ENCODE measurements at regions not wholly inside any gene's neighbourhood (a gene's known extent, or its start where the extent isn't known, plus 50 kb on each side); places are given as distances from the start of the nearest gene placed in this dataset.

DNA sequence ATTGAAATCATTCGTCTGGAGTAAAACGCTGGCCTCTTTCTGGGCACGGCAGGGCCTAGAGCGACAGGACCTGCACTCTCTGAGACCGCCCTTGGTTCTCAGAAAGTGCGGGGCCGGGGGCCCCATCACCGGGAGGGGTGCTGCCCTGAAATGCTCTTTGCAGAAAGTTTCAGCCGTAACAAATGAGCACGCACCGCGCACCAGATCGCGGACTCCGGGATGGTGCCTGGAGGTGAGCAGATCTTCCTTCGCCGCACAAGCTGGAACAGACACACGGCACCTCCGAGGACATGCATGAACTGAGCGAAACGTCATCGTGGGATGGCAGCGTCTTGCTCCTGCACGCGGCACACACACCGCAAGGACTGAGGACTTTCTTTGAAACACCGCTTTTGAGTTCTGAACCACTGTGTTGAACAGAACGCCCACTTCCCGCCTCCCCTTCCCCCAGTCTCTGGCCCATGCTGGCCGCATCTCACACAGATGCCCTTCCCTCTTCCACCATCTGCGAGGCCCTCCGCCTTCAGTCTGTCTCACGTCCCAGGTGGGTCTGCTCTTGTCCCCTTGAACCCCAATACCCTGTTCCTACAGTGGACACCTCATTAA, 538.7 kb upstream of the MGMT start:
- TF ChIP-seq, protein P1, sequence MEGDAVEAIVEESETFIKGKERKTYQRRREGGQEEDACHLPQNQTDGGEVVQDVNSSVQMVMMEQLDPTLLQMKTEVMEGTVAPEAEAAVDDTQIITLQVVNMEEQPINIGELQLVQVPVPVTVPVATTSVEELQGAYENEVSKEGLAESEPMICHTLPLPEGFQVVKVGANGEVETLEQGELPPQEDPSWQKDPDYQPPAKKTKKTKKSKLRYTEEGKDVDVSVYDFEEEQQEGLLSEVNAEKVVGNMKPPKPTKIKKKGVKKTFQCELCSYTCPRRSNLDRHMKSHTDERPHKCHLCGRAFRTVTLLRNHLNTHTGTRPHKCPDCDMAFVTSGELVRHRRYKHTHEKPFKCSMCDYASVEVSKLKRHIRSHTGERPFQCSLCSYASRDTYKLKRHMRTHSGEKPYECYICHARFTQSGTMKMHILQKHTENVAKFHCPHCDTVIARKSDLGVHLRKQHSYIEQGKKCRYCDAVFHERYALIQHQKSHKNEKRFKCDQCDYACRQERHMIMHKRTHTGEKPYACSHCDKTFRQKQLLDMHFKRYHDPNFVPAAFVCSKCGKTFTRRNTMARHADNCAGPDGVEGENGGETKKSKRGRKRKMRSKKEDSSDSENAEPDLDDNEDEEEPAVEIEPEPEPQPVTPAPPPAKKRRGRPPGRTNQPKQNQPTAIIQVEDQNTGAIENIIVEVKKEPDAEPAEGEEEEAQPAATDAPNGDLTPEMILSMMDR (IDR thresholded peaks at IDR 0.05; ENCODE audit: poor library complexity, severe bottlenecking), result no peak
- TF ChIP-seq RAD21 (conservative IDR thresholded peaks at IDR 0.05) (no peak), SMC3 (conservative IDR thresholded peaks at IDR 0.05; ENCODE audit: poor library complexity) (no peak), MXI1 (conservative IDR thresholded peaks at IDR 0.05; ENCODE audit: poor library complexity, severe bottlenecking) (no peak), EP300 (conservative IDR thresholded peaks at IDR 0.05; ENCODE audit: poor library complexity, severe bottlenecking) (no peak), EZH2 (IDR thresholded peaks at IDR 0.05; ENCODE audit: borderline replicate concordance, insufficient read depth, low read length, poor library complexity, severe bottlenecking) (no peak), POLR2AphosphoS5 (IDR thresholded peaks at IDR 0.05) (no peak), TAF1 (IDR thresholded peaks at IDR 0.05; ENCODE audit: low read depth) (no peak)
- TF ChIP-seq, protein P2, sequence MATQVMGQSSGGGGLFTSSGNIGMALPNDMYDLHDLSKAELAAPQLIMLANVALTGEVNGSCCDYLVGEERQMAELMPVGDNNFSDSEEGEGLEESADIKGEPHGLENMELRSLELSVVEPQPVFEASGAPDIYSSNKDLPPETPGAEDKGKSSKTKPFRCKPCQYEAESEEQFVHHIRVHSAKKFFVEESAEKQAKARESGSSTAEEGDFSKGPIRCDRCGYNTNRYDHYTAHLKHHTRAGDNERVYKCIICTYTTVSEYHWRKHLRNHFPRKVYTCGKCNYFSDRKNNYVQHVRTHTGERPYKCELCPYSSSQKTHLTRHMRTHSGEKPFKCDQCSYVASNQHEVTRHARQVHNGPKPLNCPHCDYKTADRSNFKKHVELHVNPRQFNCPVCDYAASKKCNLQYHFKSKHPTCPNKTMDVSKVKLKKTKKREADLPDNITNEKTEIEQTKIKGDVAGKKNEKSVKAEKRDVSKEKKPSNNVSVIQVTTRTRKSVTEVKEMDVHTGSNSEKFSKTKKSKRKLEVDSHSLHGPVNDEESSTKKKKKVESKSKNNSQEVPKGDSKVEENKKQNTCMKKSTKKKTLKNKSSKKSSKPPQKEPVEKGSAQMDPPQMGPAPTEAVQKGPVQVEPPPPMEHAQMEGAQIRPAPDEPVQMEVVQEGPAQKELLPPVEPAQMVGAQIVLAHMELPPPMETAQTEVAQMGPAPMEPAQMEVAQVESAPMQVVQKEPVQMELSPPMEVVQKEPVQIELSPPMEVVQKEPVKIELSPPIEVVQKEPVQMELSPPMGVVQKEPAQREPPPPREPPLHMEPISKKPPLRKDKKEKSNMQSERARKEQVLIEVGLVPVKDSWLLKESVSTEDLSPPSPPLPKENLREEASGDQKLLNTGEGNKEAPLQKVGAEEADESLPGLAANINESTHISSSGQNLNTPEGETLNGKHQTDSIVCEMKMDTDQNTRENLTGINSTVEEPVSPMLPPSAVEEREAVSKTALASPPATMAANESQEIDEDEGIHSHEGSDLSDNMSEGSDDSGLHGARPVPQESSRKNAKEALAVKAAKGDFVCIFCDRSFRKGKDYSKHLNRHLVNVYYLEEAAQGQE (IDR thresholded peaks at IDR 0.05; ENCODE audit: borderline replicate concordance), result no peak
- no peak overlapping the region for H3K4me3 ChIP-seq (ENCODE audit: low read length)

DNA sequence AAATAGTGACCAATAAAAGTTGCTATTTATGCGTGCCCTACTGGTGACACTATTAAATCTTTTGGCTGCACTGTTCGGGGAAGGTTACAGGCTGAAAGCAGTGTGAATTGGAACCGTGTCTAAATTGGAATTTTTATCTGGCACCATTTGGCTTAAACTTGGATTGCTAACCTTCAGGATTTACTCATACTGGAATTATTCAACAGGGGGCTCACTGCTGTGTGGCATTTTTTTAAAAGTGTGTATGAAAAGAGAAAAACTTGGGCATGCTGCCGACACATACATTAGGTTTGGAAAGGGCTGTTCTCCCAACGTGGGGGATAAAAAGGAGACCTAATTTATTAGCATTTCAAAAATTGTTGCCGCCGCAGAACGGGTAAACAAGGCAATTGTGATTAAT, 537.9 kb upstream of the MGMT start:
- Histone ChIP-seq H3K9me3 (ENCODE audit: low read length) (no peaks in the 10 kb centered on the region), H3K9me2 (ENCODE audit: insufficient read depth, low read length) (no peaks in the 10 kb centered on the region), H3K36me3 (ENCODE audit: insufficient read depth, low read length) (no peaks in the 10 kb centered on the region), H3K4me2 (ENCODE audit: low read length) (no peak overlapping the region), H2AFZ (ENCODE audit: low read depth, low read length) (no peak overlapping the region), H3K79me2 (replicated peaks; ENCODE audit: insufficient read depth, low read length) (no peaks in the 10 kb centered on the region), H3K4me3 (ENCODE audit: low read length) (no peak overlapping the region), H3K27me3 (ENCODE audit: insufficient read depth, low read depth, low read length) (no peaks in the 10 kb centered on the region), H3K9ac (ENCODE audit: low read length) (no peak overlapping the region), H3F3A (ENCODE audit: insufficient read depth, low read length, poor library complexity, severe bottlenecking) (no peaks in the 10 kb centered on the region), H4K20me1 (ENCODE audit: insufficient read depth) (no peaks in the 10 kb centered on the region), H3K27ac (ENCODE audit: low read length) (no peak overlapping the region)
- TF ChIP-seq TAF1 (IDR thresholded peaks at IDR 0.05; ENCODE audit: low read depth) (no peak), POLR2AphosphoS5 (IDR thresholded peaks at IDR 0.05) (no peak), SMC3 (conservative IDR thresholded peaks at IDR 0.05; ENCODE audit: poor library complexity) (no peak), EZH2 (IDR thresholded peaks at IDR 0.05; ENCODE audit: borderline replicate concordance, insufficient read depth, low read length, poor library complexity, severe bottlenecking) (no peak), RAD21 (conservative IDR thresholded peaks at IDR 0.05) (no peak), MXI1 (conservative IDR thresholded peaks at IDR 0.05; ENCODE audit: poor library complexity, severe bottlenecking) (no peak), EP300 (conservative IDR thresholded peaks at IDR 0.05; ENCODE audit: poor library complexity, severe bottlenecking) (no peak)
- TF ChIP-seq, protein P1 (IDR thresholded peaks at IDR 0.05; ENCODE audit: poor library complexity, severe bottlenecking), result no peak
- TF ChIP-seq, protein P2 (IDR thresholded peaks at IDR 0.05; ENCODE audit: borderline replicate concordance), result no peak

More for the DNA sequence above, 538.7 kb upstream of the MGMT start:
- no peaks in the 10 kb centered on the region for H3K27me3 ChIP-seq (ENCODE audit: insufficient read depth, low read depth, low read length)
- H3K79me2 ChIP-seq (replicated peaks; ENCODE audit: insufficient read depth, low read length), result no peaks in the 10 kb centered on the region
- no peak overlapping the region for H2AFZ ChIP-seq (ENCODE audit: low read depth, low read length)
- no peaks in the 10 kb centered on the region for H3K9me3 ChIP-seq (ENCODE audit: low read length)
- H4K20me1 ChIP-seq (ENCODE audit: insufficient read depth), result no peaks in the 10 kb centered on the region
- H3K4me2 ChIP-seq (ENCODE audit: low read length), result no peak overlapping the region
- no peaks in the 10 kb centered on the region for H3F3A ChIP-seq (ENCODE audit: insufficient read depth, low read length, poor library complexity, severe bottlenecking)
- no peaks in the 10 kb centered on the region for H3K9me2 ChIP-seq (ENCODE audit: insufficient read depth, low read length)
- no peak overlapping the region for H3K27ac ChIP-seq (ENCODE audit: low read length)
- no peak overlapping the region for H3K9ac ChIP-seq (ENCODE audit: low read length)
- H3K36me3 ChIP-seq (ENCODE audit: insufficient read depth, low read length), result no peaks in the 10 kb centered on the region
